Loucy (cell line): ENCODE measurements at regions not wholly inside any gene's neighbourhood (a gene's known extent, or its start where the extent isn't known, plus 50 kb on each side); places are given as distances from the start of the nearest gene placed in this dataset.

Experiments used
- H2AFZ ChIP-seq: fragments of 200-600 bp; sonication (generic); 2 replicates; pipeline ENCODE4 v1.6.0; 2016; ENCODE audit warnings: antibody characterized with exemption, mild to moderate bottlenecking, low read length, moderate library complexity
- H3F3A ChIP-seq: fragments of 200-600 bp; 2 replicates; pipeline ENCODE4 v1.6.0; 2016; ENCODE audit warnings: antibody characterized with exemption, low read depth, mild to moderate bottlenecking
- H3K27me3 ChIP-seq: fragments of 200-600 bp; sonication (generic); 2 replicates; pipeline ENCODE4 v1.6.1; 2014; ENCODE audit warnings: low read length, mild to moderate bottlenecking; ENCODE audit not compliant: insufficient read depth, poor library complexity, severe bottlenecking
- H3K36me3 ChIP-seq: fragments of 200-600 bp; sonication (generic); 2 replicates; pipeline ENCODE4 v1.6.1; 2016; ENCODE audit warnings: low read length; ENCODE audit not compliant: insufficient read depth
- H3K4me1 ChIP-seq: fragments of 200-600 bp; sonication (generic); 2 replicates; pipeline ENCODE4 v1.5.1; 2014; ENCODE audit warnings: low read length, mild to moderate bottlenecking; ENCODE audit not compliant: insufficient read depth, poor library complexity, severe bottlenecking
- H3K4me2 ChIP-seq: fragments of 200-600 bp; sonication (generic); 2 replicates; pipeline ENCODE4 v1.6.0; 2014; ENCODE audit warnings: antibody characterized with exemption, low read length, low read depth, mild to moderate bottlenecking; ENCODE audit not compliant: poor library complexity, severe bottlenecking
- H3K4me3 ChIP-seq: fragments of 200-600 bp; sonication (generic); 2 replicates; pipeline ENCODE4 v1.5.1; 2014; ENCODE audit warnings: low read length, mild to moderate bottlenecking, mixed read lengths; ENCODE audit not compliant: poor library complexity, severe bottlenecking
- H3K79me2 ChIP-seq: fragments of 200-600 bp; sonication (generic); 2 replicates; pipeline ENCODE4 v1.6.1; 2014; ENCODE audit warnings: low read length; ENCODE audit not compliant: insufficient read depth
- H3K9ac ChIP-seq: fragments of 200-600 bp; sonication (generic); 2 replicates; pipeline ENCODE4 v1.6.0; 2014; ENCODE audit warnings: mild to moderate bottlenecking, low read depth, low read length, moderate library complexity; ENCODE audit not compliant: poor library complexity, severe bottlenecking
- H3K9me2 ChIP-seq: fragments of 200-600 bp; sonication (generic); replicated peaks from 2 replicates; pipeline ENCODE4 v1.6.1; 2016; ENCODE audit warnings: low read depth, low read length, mixed read lengths
- H3K9me3 ChIP-seq: fragments of 200-600 bp; sonication (generic); 2 replicates; pipeline ENCODE4 v1.6.1; 2014; ENCODE audit warnings: mild to moderate bottlenecking, antibody characterized with exemption, low read length, low read depth; ENCODE audit not compliant: insufficient read depth
- H4K20me1 ChIP-seq: fragments of 200-600 bp; sonication (generic); 2 replicates; pipeline ENCODE4 v1.6.0; 2014; ENCODE audit warnings: antibody characterized with exemption, low read length, mild to moderate bottlenecking; ENCODE audit not compliant: insufficient read depth, poor library complexity, severe bottlenecking
- EZH2phosphoT487 ChIP-seq: fragments of 200-600 bp; IDR thresholded peaks from 2 replicates; pipeline ENCODE4 v1.6.1; 2018; ENCODE audit warnings: antibody characterized with exemption, mild to moderate bottlenecking, moderate library complexity, borderline replicate concordance
- TF ChIP-seq, protein P1 (sequence below): fragments of 200-600 bp; sonication (generic); conservative IDR thresholded peaks from 2 replicates; pipeline ENCODE4 v1.5.1; 2014; ENCODE audit warnings: mild to moderate bottlenecking, antibody characterized with exemption, low read length

DNA sequence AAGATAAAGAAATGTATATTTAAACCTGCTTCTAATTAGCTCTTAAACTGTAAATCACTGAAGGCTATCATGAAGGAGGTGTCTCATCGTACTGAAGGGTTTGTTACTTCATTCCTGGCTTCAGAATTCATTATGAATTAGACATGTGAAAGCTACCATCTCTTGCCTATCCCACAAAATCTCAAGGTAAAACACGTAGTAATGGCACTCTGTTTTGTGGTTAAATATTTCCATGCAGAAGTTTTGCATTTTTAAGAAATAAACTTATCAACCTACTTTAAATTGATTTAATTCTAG is 490.7 kb upstream of the NUDT12 start:
- no peaks in the 10 kb centered on the region for H3K4me1 ChIP-seq
- H3K27me3 ChIP-seq, result no peaks in the 10 kb centered on the region
- no peak overlapping the region for H3K4me2 ChIP-seq
- H3K79me2 ChIP-seq, result no peaks in the 10 kb centered on the region
- H3K9me3 ChIP-seq, result no peaks in the 10 kb centered on the region
- no peaks in the 10 kb centered on the region for H3K36me3 ChIP-seq
- no peaks in the 10 kb centered on the region for H3F3A ChIP-seq
- H3K9me2 ChIP-seq, result no peaks in the 10 kb centered on the region
- no peak overlapping the region for H3K4me3 ChIP-seq
- TF ChIP-seq EZH2phosphoT487, result no peak
- TF ChIP-seq, protein P1, sequence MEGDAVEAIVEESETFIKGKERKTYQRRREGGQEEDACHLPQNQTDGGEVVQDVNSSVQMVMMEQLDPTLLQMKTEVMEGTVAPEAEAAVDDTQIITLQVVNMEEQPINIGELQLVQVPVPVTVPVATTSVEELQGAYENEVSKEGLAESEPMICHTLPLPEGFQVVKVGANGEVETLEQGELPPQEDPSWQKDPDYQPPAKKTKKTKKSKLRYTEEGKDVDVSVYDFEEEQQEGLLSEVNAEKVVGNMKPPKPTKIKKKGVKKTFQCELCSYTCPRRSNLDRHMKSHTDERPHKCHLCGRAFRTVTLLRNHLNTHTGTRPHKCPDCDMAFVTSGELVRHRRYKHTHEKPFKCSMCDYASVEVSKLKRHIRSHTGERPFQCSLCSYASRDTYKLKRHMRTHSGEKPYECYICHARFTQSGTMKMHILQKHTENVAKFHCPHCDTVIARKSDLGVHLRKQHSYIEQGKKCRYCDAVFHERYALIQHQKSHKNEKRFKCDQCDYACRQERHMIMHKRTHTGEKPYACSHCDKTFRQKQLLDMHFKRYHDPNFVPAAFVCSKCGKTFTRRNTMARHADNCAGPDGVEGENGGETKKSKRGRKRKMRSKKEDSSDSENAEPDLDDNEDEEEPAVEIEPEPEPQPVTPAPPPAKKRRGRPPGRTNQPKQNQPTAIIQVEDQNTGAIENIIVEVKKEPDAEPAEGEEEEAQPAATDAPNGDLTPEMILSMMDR, result no peak
- no peak overlapping the region for H2AFZ ChIP-seq
- no peaks in the 10 kb centered on the region for H4K20me1 ChIP-seq
- no peak overlapping the region for H3K9ac ChIP-seq

DNA sequence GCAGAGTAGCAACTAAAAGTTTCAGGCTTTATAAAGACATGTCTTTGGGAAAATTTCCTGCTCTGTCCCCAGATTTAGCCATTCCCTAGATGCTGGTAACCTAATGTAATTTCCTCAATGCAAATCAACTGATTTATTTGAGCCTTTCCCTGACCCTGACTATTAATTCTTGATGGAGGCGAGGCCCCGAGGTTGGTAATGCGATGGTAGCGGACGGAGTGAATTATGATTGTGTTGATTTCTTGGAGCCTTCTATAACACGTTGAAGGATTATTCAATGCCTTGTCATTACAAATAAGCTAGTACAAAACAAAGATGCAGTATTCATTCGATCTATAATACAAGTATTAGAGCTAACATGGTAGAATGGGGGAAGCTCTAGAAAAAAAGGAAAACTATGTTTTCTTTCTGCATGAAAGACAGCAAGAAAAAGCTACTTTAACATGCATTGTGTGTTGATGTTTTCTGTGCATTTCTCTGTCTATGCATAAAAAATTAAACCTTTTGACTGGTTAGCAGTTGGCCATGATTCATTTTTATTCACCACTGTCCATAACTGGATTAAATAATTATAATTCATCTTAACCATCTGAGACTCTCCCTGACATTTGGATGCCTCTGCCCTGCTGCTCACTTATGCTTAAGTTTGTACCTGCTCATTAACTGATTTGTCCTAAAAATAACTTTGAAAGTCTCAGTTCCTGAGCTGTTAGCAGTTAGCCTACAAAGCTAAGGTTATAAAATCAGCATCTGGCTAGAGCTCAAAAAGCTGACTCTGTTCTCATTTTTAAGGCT is 490.2 kb upstream of the NUDT12 start:
- H3K36me3 ChIP-seq, result no peaks in the 10 kb centered on the region
- H3K9ac ChIP-seq, result no peak overlapping the region
- H4K20me1 ChIP-seq, result no peaks in the 10 kb centered on the region
- H2AFZ ChIP-seq, result no peak overlapping the region
- no peak overlapping the region for H3K4me2 ChIP-seq
- H3K79me2 ChIP-seq, result no peaks in the 10 kb centered on the region
- H3K4me1 ChIP-seq, result no peaks in the 10 kb centered on the region
- no peaks in the 10 kb centered on the region for H3K9me2 ChIP-seq
- H3K4me3 ChIP-seq, result no peak overlapping the region
- H3K9me3 ChIP-seq, result no peaks in the 10 kb centered on the region
- H3K27me3 ChIP-seq, result no peaks in the 10 kb centered on the region
- TF ChIP-seq, protein P1, result no peak
- no peak for TF ChIP-seq EZH2phosphoT487
- H3F3A ChIP-seq, result no peaks in the 10 kb centered on the region

DNA sequence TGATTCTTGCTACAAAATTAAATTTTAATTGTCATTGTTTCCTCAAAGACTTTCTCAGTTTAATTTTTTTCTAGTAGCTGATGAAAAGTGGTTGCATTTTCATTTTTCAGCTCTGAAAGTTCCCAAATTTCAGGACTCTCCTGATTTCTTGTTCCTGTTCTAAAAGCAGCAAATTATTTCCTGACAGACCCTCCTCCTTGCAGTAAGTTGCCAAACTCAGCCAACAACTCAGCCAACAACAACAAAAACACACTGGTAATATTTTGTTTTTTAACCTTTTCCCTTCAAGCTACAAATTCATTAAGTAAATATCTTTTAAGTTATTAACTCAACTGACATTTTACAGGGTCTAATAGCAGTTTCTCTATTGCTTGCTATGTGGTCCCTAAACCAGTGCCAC is 487.8 kb upstream of the NUDT12 start:
- Histone ChIP-seq H2AFZ (no peak overlapping the region), H3K9me2 (no peaks in the 10 kb centered on the region), H3K4me3 (no peak overlapping the region), H3K4me2 (no peak overlapping the region), H3K4me1 (no peaks in the 10 kb centered on the region), H3K9me3 (no peaks in the 10 kb centered on the region), H3K79me2 (no peaks in the 10 kb centered on the region), H4K20me1 (no peaks in the 10 kb centered on the region), H3K36me3 (no peaks in the 10 kb centered on the region), H3F3A (no peaks in the 10 kb centered on the region), H3K9ac (no peak overlapping the region), H3K27me3 (no peaks in the 10 kb centered on the region)
- no peak for TF ChIP-seq EZH2phosphoT487
- TF ChIP-seq, protein P1, result no peak
